Neuronal stem cell (in vitro differentiated cells): ENCODE measurements at regions not wholly inside any gene's neighbourhood (a gene's known extent, or its start where the extent isn't known, plus 50 kb on each side); places are given as distances from the start of the nearest gene placed in this dataset.

Source experiments
- DNase-seq: peaks from one replicate; pipeline ENCODE4 v3.0.0-alpha.2; 2013; ENCODE audit warnings: low spot score
- H2AFZ ChIP-seq: one replicate; pipeline ENCODE4 v1.6.1; 2013; ENCODE audit warnings: mild to moderate bottlenecking, low read length, inconsistent platforms
- H2AK5ac ChIP-seq: 2 replicates; pipeline ENCODE4 v1.6.1; 2013; ENCODE audit warnings: low read depth, mild to moderate bottlenecking, inconsistent platforms, low read length, moderate library complexity, mixed read lengths
- H2BK120ac ChIP-seq: 2 replicates; pipeline ENCODE4 v1.6.1; 2013; ENCODE audit warnings: low read depth, mild to moderate bottlenecking, inconsistent platforms, low read length, moderate library complexity, mixed read lengths
- H2BK12ac ChIP-seq: one replicate; pipeline ENCODE4 v1.6.1; 2013; ENCODE audit warnings: low read length, inconsistent platforms
- H2BK15ac ChIP-seq: 2 replicates; pipeline ENCODE4 v1.6.1; 2013; ENCODE audit warnings: mild to moderate bottlenecking, low read length, inconsistent platforms, mixed read lengths
- H2BK5ac ChIP-seq: one replicate; pipeline ENCODE4 v1.6.1; 2013; ENCODE audit warnings: inconsistent platforms, mild to moderate bottlenecking, low read length, moderate library complexity
- H3K14ac ChIP-seq: one replicate; pipeline ENCODE4 v1.6.1; 2013; ENCODE audit warnings: low read length, inconsistent platforms
- H3K18ac ChIP-seq: 2 replicates; pipeline ENCODE4 v1.6.1; 2013; ENCODE audit warnings: low read length, inconsistent platforms
- H3K23ac ChIP-seq: 2 replicates; pipeline ENCODE4 v1.6.1; 2013; ENCODE audit warnings: low read depth, mild to moderate bottlenecking, mixed read lengths, low read length, inconsistent platforms; ENCODE audit not compliant: poor library complexity
- H3K27ac ChIP-seq: replicated peaks from 3 replicates; pipeline ENCODE4 v1.5.1; 2013; ENCODE audit warnings: low read length, inconsistent platforms
- H3K27me3 ChIP-seq, 3 experiments: 2 replicates each; pipeline ENCODE4 v1.6.1; 2013; ENCODE audit warnings: low read length in 3 of 3, mild to moderate bottlenecking in 2 of 3, inconsistent platforms in 1 of 3, low read depth in 1 of 3, mixed read lengths in 1 of 3, moderate library complexity in 1 of 3; ENCODE audit not compliant: control insufficient read depth in 3 of 3, insufficient read depth in 3 of 3
- H3K36me3 ChIP-seq, 2 donors: replicated peaks in 1 of 2; 2 replicates each; pipeline ENCODE4 v1.6.1; 2013; ENCODE audit warnings: low read length in 2 of 2; ENCODE audit not compliant: control insufficient read depth in 2 of 2, insufficient read depth in 2 of 2
- H3K4ac ChIP-seq: 2 replicates; pipeline ENCODE4 v1.6.1; 2013; ENCODE audit warnings: inconsistent platforms, mild to moderate bottlenecking, low read length, moderate library complexity
- H3K4me1 ChIP-seq, 2 donors: 1 replicate in 1 of 2; 2 replicates in 1 of 2; pipeline ENCODE4 v1.6.1; 2013; ENCODE audit warnings: low read length in 2 of 2, low read depth in 1 of 2; ENCODE audit not compliant: control insufficient read depth in 2 of 2, insufficient read depth in 1 of 2
- H3K4me2 ChIP-seq: one replicate; pipeline ENCODE4 v1.6.1; 2013; ENCODE audit warnings: mild to moderate bottlenecking, low read length, inconsistent platforms; ENCODE audit not compliant: insufficient read depth, poor library complexity, severe bottlenecking
- H3K4me3 ChIP-seq, 2 donors: 2 replicates each; pipeline ENCODE4 v1.5.1; 2013; ENCODE audit warnings: low read length in 2 of 2, mild to moderate bottlenecking in 2 of 2, inconsistent platforms in 1 of 2, moderate library complexity in 1 of 2
- H3K79me1 ChIP-seq: one replicate; pipeline ENCODE4 v1.6.1; 2013; ENCODE audit warnings: low read depth, mild to moderate bottlenecking, inconsistent platforms, low read length, moderate library complexity
- H3K9ac ChIP-seq: one replicate; pipeline ENCODE4 v1.6.1; 2013; ENCODE audit warnings: mild to moderate bottlenecking, low read depth, low read length, inconsistent platforms; ENCODE audit not compliant: poor library complexity
- H3K9me3 ChIP-seq, 2 donors: replicated peaks in 1 of 2; 2 replicates each; pipeline versions ENCODE3 to v1.6.1; 2013; ENCODE audit warnings: low read length in 2 of 2, mild to moderate bottlenecking in 2 of 2, inconsistent platforms in 1 of 2, low read depth in 1 of 2, mixed read lengths in 1 of 2, moderate library complexity in 1 of 2; ENCODE audit not compliant: control insufficient read depth in 2 of 2, insufficient read depth in 1 of 2
- H4K8ac ChIP-seq: one replicate; pipeline ENCODE4 v1.6.1; 2013; ENCODE audit warnings: low read depth, mild to moderate bottlenecking, inconsistent platforms, low read length, moderate library complexity
- H4K91ac ChIP-seq: one replicate; pipeline ENCODE4 v1.6.1; 2013; ENCODE audit warnings: low read length, low read depth, mild to moderate bottlenecking, inconsistent platforms; ENCODE audit not compliant: poor library complexity
- WGBS, 2 donors: extraction: QIAGEN DNeasy Blood & Tissue Kit; methylation state at CpG; one replicate each; pipeline ENCODE4 v1.1.7; 2013; ENCODE audit warnings: missing lambda C conversion rate in 2 of 2, mixed read lengths in 1 of 2; ENCODE audit not compliant: insufficient read length in 2 of 2, insufficient replicate concordance in 1 of 2; ENCODE audit errors: extremely low coverage in 2 of 2; 5-methylcytosine and 5-hydroxymethylcytosine counted together

DNA sequence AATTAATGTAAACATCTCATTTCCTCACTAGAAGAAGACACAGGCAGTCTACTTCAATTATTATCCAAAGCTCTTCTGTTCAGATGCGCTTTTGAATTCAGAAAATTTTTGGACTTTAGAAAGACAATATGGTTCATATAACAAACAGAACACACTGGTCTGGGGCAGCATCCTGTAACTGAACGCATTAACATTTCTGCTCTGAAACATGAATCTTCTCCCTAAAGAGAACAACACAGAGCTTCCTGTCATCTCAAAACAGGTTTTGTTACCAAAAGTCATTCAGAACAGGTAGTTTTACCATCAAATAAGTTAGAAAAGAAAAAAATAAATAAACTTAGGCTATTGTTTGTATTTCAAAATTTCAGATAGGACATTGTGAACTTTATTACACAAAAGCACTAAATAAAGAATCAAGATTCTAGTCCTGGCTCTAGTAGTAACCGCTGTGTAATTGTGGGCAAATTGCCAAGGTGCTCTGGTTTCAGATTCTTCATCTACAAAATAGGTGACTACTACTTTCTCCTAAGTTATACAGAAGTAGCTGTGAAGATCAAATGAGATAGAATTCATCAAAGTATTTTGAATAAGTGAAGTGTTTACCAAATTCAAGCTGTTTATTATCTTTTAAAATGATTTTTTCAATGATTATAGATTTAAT lies 252.3 kb upstream of the RASGEF1B start:
- no CpG with 5 or more reads among the region's 3 CpGs for WGBS, 2 donors

DNA sequence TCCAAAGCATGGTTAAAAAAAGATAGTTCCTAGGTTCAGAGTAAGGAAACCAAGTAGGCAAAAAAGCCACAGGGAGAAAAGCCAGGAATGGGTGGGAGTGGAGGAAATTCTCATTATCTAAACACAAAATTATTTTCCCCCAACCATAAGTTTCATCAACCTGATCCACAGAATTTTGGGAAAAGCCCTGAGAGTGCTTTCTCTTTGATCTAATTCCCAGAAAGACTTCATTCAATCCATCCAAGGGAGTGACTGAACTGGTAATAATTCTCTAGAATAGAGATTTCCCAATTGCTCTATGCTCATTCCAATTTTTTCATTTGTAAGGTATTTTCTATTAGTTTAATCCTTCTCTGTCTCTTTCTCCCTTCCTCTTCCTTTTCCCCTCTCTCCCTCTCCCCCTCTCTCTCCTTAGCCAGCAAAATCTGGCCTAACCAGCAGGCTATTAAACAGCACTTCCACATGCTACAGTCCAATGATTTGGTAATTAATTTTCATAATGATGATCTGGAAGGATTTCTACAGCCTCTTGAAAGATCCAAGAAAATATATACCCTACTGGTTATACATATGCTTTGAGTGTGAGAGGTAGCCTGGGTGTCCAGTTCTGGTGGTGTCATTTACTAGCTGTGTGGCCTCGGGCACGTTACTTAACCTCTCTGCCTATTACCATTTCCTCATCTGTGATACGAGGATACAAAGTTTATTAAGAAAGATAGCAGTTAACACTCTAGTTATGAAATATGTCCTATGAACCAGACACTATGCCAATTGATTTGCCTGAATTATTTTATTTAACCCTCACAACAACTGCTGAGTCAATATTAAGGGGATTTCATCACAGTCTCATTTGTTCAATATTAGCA lies 251.5 kb upstream of the RASGEF1B start:
- Histone ChIP-seq H2BK15ac (no peak overlapping the region), H3K27me3 (no peaks in the 10 kb centered on the region), H3K79me1 (no peaks in the 10 kb centered on the region), H3K4ac (no peak overlapping the region), H4K91ac (no peak overlapping the region), H2AFZ (no peak overlapping the region), H4K8ac (no peak overlapping the region), H2BK12ac (no peak overlapping the region), H3K4me1 (peaks cover 0 to 14% of the 10 kb centered on the region in 2 donors), H3K36me3 (no peaks in the 10 kb centered on the region), H2BK120ac (no peak overlapping the region), H3K14ac (no peak overlapping the region), H3K4me3 (no peak overlapping the region), H3K18ac (no peak overlapping the region), H2BK5ac (no peak overlapping the region), H3K27ac (no peak overlapping the region), H2AK5ac (peak overlapping the region; percentile 25), H3K23ac (no peak overlapping the region), H3K9me3 (no peaks in the 10 kb centered on the region), H3K9ac (no peak overlapping the region), H3K4me2 (no peak overlapping the region)
- no CpG with 5 or more reads among the region's 3 CpGs for WGBS, 2 donors
- no peak for DNase-seq

More for the DNA sequence above, 252.3 kb upstream of the RASGEF1B start:
- H3K79me1 ChIP-seq: no peaks in the 10 kb centered on the region
- no peak overlapping the region for H2BK12ac ChIP-seq
- H3K9ac ChIP-seq: no peak overlapping the region
- H3K4me2 ChIP-seq: no peak overlapping the region
- no peak overlapping the region for H2BK120ac ChIP-seq
- H2AK5ac ChIP-seq: no peak overlapping the region
- H4K8ac ChIP-seq: no peak overlapping the region
- no peak overlapping the region for H3K14ac ChIP-seq
- H3K27ac ChIP-seq: no peak overlapping the region
- no peak overlapping the region for H3K18ac ChIP-seq
- no peak overlapping the region for H4K91ac ChIP-seq
- H3K36me3 ChIP-seq: no peaks in the 10 kb centered on the region
- no peaks in the 10 kb centered on the region for H3K27me3 ChIP-seq
- no peaks in the 10 kb centered on the region for H3K9me3 ChIP-seq
- H3K4me1 ChIP-seq: peaks cover 0 to 14% of the 10 kb centered on the region in 2 donors
- no peak overlapping the region for H2BK5ac ChIP-seq
- no peak overlapping the region for H3K4ac ChIP-seq
- no peak overlapping the region for H3K23ac ChIP-seq
- DNase-seq: no peak
- H3K4me3 ChIP-seq: no peak overlapping the region
- no peak overlapping the region for H2AFZ ChIP-seq
- H2BK15ac ChIP-seq: no peak overlapping the region

DNA sequence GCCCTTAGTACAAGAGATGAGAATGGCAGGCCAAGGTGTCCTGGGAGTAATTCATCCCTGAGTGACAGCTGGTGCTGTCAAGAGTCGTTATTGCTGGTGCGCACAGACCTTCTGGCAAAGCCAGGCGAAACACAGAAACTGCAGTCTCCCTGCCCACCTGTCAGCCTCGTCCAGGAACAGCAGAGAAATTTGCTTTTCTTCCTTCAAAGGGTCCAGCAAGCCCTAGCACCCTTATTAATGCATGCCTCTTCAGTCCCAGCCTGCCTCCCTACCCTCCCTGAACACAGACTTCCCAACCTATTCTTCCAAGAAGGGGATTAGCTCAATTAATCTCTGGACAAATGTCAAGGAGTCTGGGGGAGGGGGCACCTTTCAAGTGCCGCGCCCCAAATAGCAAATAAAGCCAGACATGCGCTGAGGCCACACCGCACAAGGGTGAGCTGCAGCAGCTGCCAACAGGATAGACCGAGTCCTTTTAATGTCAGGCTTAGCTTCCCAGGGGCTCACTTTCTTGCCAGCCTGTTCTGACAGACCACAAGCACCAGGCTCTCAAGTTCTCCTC lies 250.7 kb upstream of the RASGEF1B start:
- no peak overlapping the region for H2AFZ ChIP-seq
- no peak overlapping the region for H2BK5ac ChIP-seq
- no peak overlapping the region for H3K4ac ChIP-seq
- no peaks in the 10 kb centered on the region for H3K27me3 ChIP-seq
- H3K23ac ChIP-seq: peak overlapping the region; percentile 43
- H2AK5ac ChIP-seq: peak overlapping the region; percentile 25
- H3K14ac ChIP-seq: no peak overlapping the region
- H4K8ac ChIP-seq: no peak overlapping the region
- peak overlapping the region; percentile 58 for H3K27ac ChIP-seq
- peak overlapping the region; percentile 38 for H3K4me2 ChIP-seq
- H3K4me3 ChIP-seq: no peak overlapping the region
- H2BK120ac ChIP-seq: no peak overlapping the region
- H3K4me1 ChIP-seq: peaks cover 0 to 14% of the 10 kb centered on the region in 2 donors
- H3K79me1 ChIP-seq: no peaks in the 10 kb centered on the region
- H2BK12ac ChIP-seq: no peak overlapping the region
- H2BK15ac ChIP-seq: no peak overlapping the region
- H4K91ac ChIP-seq: no peak overlapping the region
- H3K36me3 ChIP-seq: no peaks in the 10 kb centered on the region
- H3K9me3 ChIP-seq: no peaks in the 10 kb centered on the region
- H3K9ac ChIP-seq: no peak overlapping the region
- WGBS, 2 donors: no CpG with 5 or more reads among the region's 9 CpGs
- DNase-seq: peak; percentile 67
- peak overlapping the region; percentile 74 for H3K18ac ChIP-seq

DNA sequence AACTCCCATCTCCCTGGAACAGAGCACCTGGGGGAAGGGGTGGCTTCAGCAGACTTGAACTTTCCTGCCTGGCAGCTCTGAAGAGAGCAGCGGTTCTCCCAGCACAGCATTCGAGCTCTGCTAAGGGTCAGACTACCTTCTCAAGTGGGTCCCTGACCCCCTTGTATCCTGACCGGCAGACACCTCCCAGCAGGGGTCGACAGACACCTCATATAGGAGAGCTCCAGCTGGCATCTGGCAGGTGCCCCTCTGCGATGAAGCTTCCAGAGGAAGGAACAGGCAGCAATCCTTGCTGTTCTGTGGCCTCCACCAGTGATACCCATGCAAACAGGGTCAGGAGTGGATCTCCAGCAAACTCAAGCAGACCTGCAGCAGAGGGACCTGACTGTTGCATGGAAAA lies 244.1 kb upstream of the RASGEF1B start:
- Histone ChIP-seq H3K14ac (no peak overlapping the region), H3K4me1 (peaks cover 0 to 17% of the 10 kb centered on the region in 2 donors), H2AK5ac (no peak overlapping the region), H3K4me2 (peak overlapping the region; percentile 14), H3K4ac (no peak overlapping the region), H4K91ac (no peak overlapping the region), H3K4me3 (no peak overlapping the region), H3K79me1 (no peaks in the 10 kb centered on the region), H2BK120ac (no peak overlapping the region), H3K27ac (no peak overlapping the region), H2BK12ac (no peak overlapping the region), H3K27me3 (no peaks in the 10 kb centered on the region), H3K9me3 (no peaks in the 10 kb centered on the region), H2AFZ (peak overlapping the region; percentile 61), H3K36me3 (no peaks in the 10 kb centered on the region), H2BK5ac (peak overlapping the region; percentile 82), H3K9ac (no peak overlapping the region), H2BK15ac (no peak overlapping the region), H4K8ac (no peak overlapping the region), H3K23ac (no peak overlapping the region), H3K18ac (peak overlapping the region; percentile 87)
- WGBS, 2 donors: no CpG with 5 or more reads among the region's 5 CpGs
- DNase-seq: no peak
